ENCODE measurements at regions not wholly inside any gene's neighbourhood (a gene's known extent, or its start where the extent isn't known, plus 50 kb on each side); places are given as distances from the start of the nearest gene placed in this dataset.

GRCh38 chr14:66081594-66082376, 404.4 kb upstream of the CCDC196 start:
- intact Hi-C loops (cut with DNase I): no loop called here
- no peak overlapping the region for H3K4me3 ChIP-seq
- no peaks in the 10 kb centered on the region for H3K4me1 ChIP-seq
- no peak overlapping the region for H3K27ac ChIP-seq
- TF ChIP-seq, protein P1, sequence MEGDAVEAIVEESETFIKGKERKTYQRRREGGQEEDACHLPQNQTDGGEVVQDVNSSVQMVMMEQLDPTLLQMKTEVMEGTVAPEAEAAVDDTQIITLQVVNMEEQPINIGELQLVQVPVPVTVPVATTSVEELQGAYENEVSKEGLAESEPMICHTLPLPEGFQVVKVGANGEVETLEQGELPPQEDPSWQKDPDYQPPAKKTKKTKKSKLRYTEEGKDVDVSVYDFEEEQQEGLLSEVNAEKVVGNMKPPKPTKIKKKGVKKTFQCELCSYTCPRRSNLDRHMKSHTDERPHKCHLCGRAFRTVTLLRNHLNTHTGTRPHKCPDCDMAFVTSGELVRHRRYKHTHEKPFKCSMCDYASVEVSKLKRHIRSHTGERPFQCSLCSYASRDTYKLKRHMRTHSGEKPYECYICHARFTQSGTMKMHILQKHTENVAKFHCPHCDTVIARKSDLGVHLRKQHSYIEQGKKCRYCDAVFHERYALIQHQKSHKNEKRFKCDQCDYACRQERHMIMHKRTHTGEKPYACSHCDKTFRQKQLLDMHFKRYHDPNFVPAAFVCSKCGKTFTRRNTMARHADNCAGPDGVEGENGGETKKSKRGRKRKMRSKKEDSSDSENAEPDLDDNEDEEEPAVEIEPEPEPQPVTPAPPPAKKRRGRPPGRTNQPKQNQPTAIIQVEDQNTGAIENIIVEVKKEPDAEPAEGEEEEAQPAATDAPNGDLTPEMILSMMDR (IDR thresholded peaks at IDR 0.05): no peak
- no peak for TF ChIP-seq POLR2A (IDR thresholded peaks at IDR 0.05)
- ATAC-seq: no peak
- WGBS, 2 donors: 57 to 70% methylated on average over 6 of the region's 6 CpGs
- H3K9me3 ChIP-seq: no peaks in the 10 kb centered on the region
- H3K36me3 ChIP-seq (replicated peaks in 1 of 2; ENCODE audit: insufficient read depth in 1 of 2, low read depth in 2 of 2): no peaks in the 10 kb centered on the region
- no peaks in the 10 kb centered on the region for H3K27me3 ChIP-seq
- no peak for DNase-seq

DNA sequence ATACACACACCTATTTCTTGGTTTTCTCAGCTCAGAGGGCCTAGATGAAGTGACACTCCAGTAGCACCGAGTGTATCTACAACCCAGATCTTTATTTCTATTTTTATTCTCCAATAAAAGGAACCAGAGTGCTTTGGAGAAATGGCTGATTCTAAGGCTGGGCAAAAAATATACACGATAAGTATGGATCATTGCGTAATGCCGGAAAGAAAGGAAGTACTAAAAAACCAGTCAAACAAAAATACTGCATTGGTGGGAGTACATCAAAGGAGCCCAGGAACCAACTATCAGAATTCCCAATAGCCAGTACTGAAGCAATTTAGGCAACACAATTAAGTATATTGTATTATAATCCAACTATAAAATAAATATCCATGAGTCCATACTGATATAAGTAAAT, 400.9 kb upstream of the CCDC196 start:
- Histone ChIP-seq H3K36me3 (replicated peaks in 1 of 2; ENCODE audit: insufficient read depth in 1 of 2, low read depth in 2 of 2) (no peaks in the 10 kb centered on the region), H3K27me3 (no peaks in the 10 kb centered on the region), H3K4me1 (no peaks in the 10 kb centered on the region), H3K4me3 (no peak overlapping the region), H3K27ac (no peak overlapping the region), H3K9me3 (no peaks in the 10 kb centered on the region)
- DNase-seq: no peak
- no peak for ATAC-seq
- intact Hi-C loops (cut with DNase I): no loop called here
- TF ChIP-seq, protein P1 (IDR thresholded peaks at IDR 0.05): no peak
- no peak for TF ChIP-seq POLR2A (IDR thresholded peaks at IDR 0.05)
- 61 to 74% methylated on average over 4 of the region's 4 CpGs for WGBS, 2 donors

GRCh38 chr14:66085665-66086064, 400.5 kb upstream of the CCDC196 start:
- H3K4me1 ChIP-seq: no peaks in the 10 kb centered on the region
- intact Hi-C loops (cut with DNase I): no loop called here
- H3K4me3 ChIP-seq: no peak overlapping the region
- no peaks in the 10 kb centered on the region for H3K9me3 ChIP-seq
- no peaks in the 10 kb centered on the region for H3K27me3 ChIP-seq
- H3K36me3 ChIP-seq (replicated peaks in 1 of 2; ENCODE audit: insufficient read depth in 1 of 2, low read depth in 2 of 2): no peaks in the 10 kb centered on the region
- TF ChIP-seq, protein P1 (IDR thresholded peaks at IDR 0.05): no peak
- TF ChIP-seq POLR2A (IDR thresholded peaks at IDR 0.05): no peak
- ATAC-seq (no peak), DNase-seq (no peak)
- 58 to 62% methylated on average over 8 of the region's 8 CpGs for WGBS, 2 donors
- no peak overlapping the region for H3K27ac ChIP-seq

DNA sequence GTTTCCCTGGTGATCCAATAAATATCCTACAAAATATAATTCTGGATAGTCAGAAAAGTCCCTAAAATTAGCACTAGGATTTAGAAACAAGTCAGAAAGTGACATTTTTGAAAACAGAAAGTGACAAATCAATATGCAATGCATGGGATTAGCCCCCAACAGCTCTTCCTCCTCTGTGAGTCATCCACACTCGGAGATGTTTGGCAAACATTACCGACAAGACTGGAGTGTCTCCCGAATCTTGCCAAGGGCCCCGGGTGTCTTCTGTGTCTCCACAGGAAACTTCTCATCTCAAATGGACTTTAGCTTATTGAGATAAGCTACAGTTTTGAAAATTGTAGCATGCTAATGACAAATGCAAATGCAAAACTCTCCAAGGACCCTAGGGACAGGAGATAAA, 398.9 kb upstream of the CCDC196 start:
- Histone ChIP-seq H3K4me1 (no peaks in the 10 kb centered on the region), H3K27ac (no peak overlapping the region), H3K36me3 (replicated peaks in 1 of 2; ENCODE audit: insufficient read depth in 1 of 2, low read depth in 2 of 2) (no peaks in the 10 kb centered on the region), H3K4me3 (no peak overlapping the region), H3K27me3 (no peaks in the 10 kb centered on the region), H3K9me3 (no peaks in the 10 kb centered on the region)
- TF ChIP-seq, protein P1 (IDR thresholded peaks at IDR 0.05): no peak
- no peak for TF ChIP-seq POLR2A (IDR thresholded peaks at IDR 0.05)
- ATAC-seq (no peak), DNase-seq (no peak)
- WGBS, 2 donors: 52 to 71% methylated on average over 4 of the region's 4 CpGs
- intact Hi-C loops (cut with DNase I): no loop called here

DNA sequence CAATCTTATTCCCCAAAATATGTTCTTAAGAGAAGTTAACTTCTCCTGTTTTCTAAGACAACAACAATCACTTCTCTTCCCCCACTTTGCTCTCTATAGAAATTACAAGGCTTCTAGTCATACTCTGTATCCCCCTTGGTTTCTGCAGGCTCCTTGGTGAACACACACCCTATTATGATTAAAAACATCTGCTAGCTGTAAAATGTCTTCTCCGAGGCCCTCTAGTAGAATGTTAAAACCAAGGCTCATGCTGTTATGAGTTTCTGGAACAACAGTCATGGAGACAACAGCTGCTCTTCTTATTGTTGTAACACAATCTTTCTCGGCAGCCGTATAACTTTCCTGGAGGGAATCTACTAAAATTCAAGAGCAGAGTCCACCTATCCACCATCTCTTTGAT, 397.5 kb upstream of the CCDC196 start:
- no peaks in the 10 kb centered on the region for H3K27me3 ChIP-seq
- H3K36me3 ChIP-seq (replicated peaks in 1 of 2; ENCODE audit: insufficient read depth in 1 of 2, low read depth in 2 of 2): no peaks in the 10 kb centered on the region
- no peak overlapping the region for H3K27ac ChIP-seq
- ATAC-seq (no peak), DNase-seq (no peak)
- 70 to 71% methylated on average over 3 of the region's 3 CpGs for WGBS, 2 donors
- H3K4me1 ChIP-seq: no peaks in the 10 kb centered on the region
- H3K4me3 ChIP-seq: no peak overlapping the region
- TF ChIP-seq POLR2A (IDR thresholded peaks at IDR 0.05): no peak
- TF ChIP-seq, protein P1 (IDR thresholded peaks at IDR 0.05): no peak
- intact Hi-C loops (cut with DNase I): no loop called here
- H3K9me3 ChIP-seq: no peaks in the 10 kb centered on the region

Measured in body of pancreas (tissue), 4 donors.